Trophoblast cell (in vitro differentiated cells and primary cell): ENCODE measurements at regions not wholly inside any gene's neighbourhood (a gene's known extent, or its start where the extent isn't known, plus 50 kb on each side); places are given as distances from the start of the nearest gene placed in this dataset.

ENCODE experiments used
- DNase-seq, 2 donors: peaks; one replicate each; pipeline ENCODE4 v3.0.0-alpha.2; 2016
- H2AFZ ChIP-seq: 2 replicates; pipeline ENCODE4 v1.6.1; 2013; ENCODE audit warnings: low read length, moderate library complexity, mild to moderate bottlenecking; ENCODE audit not compliant: insufficient read depth, poor library complexity
- H2AK5ac ChIP-seq: 2 replicates; pipeline ENCODE4 v1.6.1; 2013; ENCODE audit warnings: mild to moderate bottlenecking, low read length
- H2BK120ac ChIP-seq: 2 replicates; pipeline ENCODE4 v1.6.1; 2013; ENCODE audit warnings: low read length, mild to moderate bottlenecking, moderate library complexity; ENCODE audit not compliant: insufficient read depth, poor library complexity
- H2BK12ac ChIP-seq: 2 replicates; pipeline ENCODE4 v1.6.1; 2013; ENCODE audit warnings: mild to moderate bottlenecking, low read length, moderate library complexity
- H2BK5ac ChIP-seq: 2 replicates; pipeline ENCODE4 v1.6.1; 2013; ENCODE audit warnings: low read length, low read depth, moderate library complexity, mild to moderate bottlenecking; ENCODE audit not compliant: poor library complexity
- H3K14ac ChIP-seq: 2 replicates; pipeline ENCODE4 v1.6.1; 2013; ENCODE audit warnings: mild to moderate bottlenecking, low read length
- H3K18ac ChIP-seq: 2 replicates; pipeline ENCODE4 v1.6.1; 2013; ENCODE audit warnings: mild to moderate bottlenecking, low read length
- H3K23ac ChIP-seq: 2 replicates; pipeline ENCODE4 v1.6.1; 2013; ENCODE audit warnings: low read length
- H3K27ac ChIP-seq: 2 replicates; pipeline ENCODE4 v1.5.1; 2013; ENCODE audit warnings: low read depth, mild to moderate bottlenecking, inconsistent platforms, low read length, moderate library complexity
- H3K27me3 ChIP-seq: 2 replicates; pipeline ENCODE4 v1.6.1; 2013; ENCODE audit warnings: inconsistent platforms, mild to moderate bottlenecking, low read length, moderate library complexity; ENCODE audit not compliant: insufficient read depth
- H3K36me3 ChIP-seq, 2 experiments: 1 replicate in 1 of 2; 2 replicates in 1 of 2; pipeline ENCODE4 v1.6.1; 2013; ENCODE audit warnings: low read length in 2 of 2, mild to moderate bottlenecking in 2 of 2, moderate library complexity in 1 of 2; ENCODE audit not compliant: insufficient read depth in 2 of 2, control insufficient read depth in 1 of 2
- H3K4ac ChIP-seq: 2 replicates; pipeline ENCODE4 v1.6.1; 2013; ENCODE audit warnings: low read depth, mild to moderate bottlenecking, low read length, moderate library complexity
- H3K4me1 ChIP-seq, 2 experiments: 1 replicate in 1 of 2; 2 replicates in 1 of 2; pipeline ENCODE4 v1.6.1; 2013; ENCODE audit warnings: low read length in 2 of 2, mild to moderate bottlenecking in 2 of 2, moderate library complexity in 1 of 2; ENCODE audit not compliant: insufficient read depth in 2 of 2, control insufficient read depth in 1 of 2
- H3K4me2 ChIP-seq: 2 replicates; pipeline ENCODE4 v1.6.1; 2013; ENCODE audit warnings: inconsistent platforms, mild to moderate bottlenecking, low read length, moderate library complexity
- H3K4me3 ChIP-seq: 2 replicates; pipeline ENCODE4 v1.5.1; 2013; ENCODE audit warnings: mild to moderate bottlenecking, low read depth, low read length, inconsistent platforms
- H3K79me1 ChIP-seq: one replicate; pipeline ENCODE4 v1.6.1; 2013; ENCODE audit warnings: low read length
- H3K79me2 ChIP-seq: 2 replicates; pipeline ENCODE4 v1.6.1; 2013; ENCODE audit warnings: low read length, mild to moderate bottlenecking; ENCODE audit not compliant: control insufficient read depth, insufficient read depth, poor library complexity
- H3K9ac ChIP-seq: 2 replicates; pipeline ENCODE4 v1.6.1; 2013; ENCODE audit warnings: mild to moderate bottlenecking, low read length
- H3K9me3 ChIP-seq: 2 replicates; pipeline ENCODE4 v1.6.1; 2013; ENCODE audit warnings: low read depth, mild to moderate bottlenecking, control low read depth, inconsistent platforms, low read length; ENCODE audit not compliant: insufficient read depth
- H4K12ac ChIP-seq: 2 replicates; pipeline ENCODE4 v1.6.1; 2013; ENCODE audit warnings: low read depth, mild to moderate bottlenecking, low read length, moderate library complexity
- H4K8ac ChIP-seq: 2 replicates; pipeline ENCODE4 v1.6.1; 2013; ENCODE audit warnings: low read depth, mild to moderate bottlenecking, low read length, moderate library complexity
- H4K91ac ChIP-seq: one replicate; pipeline ENCODE4 v1.6.1; 2013; ENCODE audit warnings: low read depth, mild to moderate bottlenecking, low read length, moderate library complexity
- WGBS: extraction: QIAGEN DNeasy Blood & Tissue Kit; methylation state at CpG from one replicate; pipeline ENCODE4 v1.1.7; 2013; ENCODE audit warnings: missing lambda C conversion rate; ENCODE audit not compliant: insufficient read length, insufficient coverage; ENCODE audit errors: extremely low coverage; 5-methylcytosine and 5-hydroxymethylcytosine counted together

- WGBS: no CpG with 5 or more reads among the region's 2 CpGs
- no peaks in the 10 kb centered on the region for H3K36me3 ChIP-seq
- no peak for DNase-seq
- H4K12ac ChIP-seq: no peak overlapping the region
- H2AK5ac ChIP-seq: no peak overlapping the region
- no peak overlapping the region for H3K4me2 ChIP-seq
- no peak overlapping the region for H3K27ac ChIP-seq
- H3K27me3 ChIP-seq: no peaks in the 10 kb centered on the region
- no peaks in the 10 kb centered on the region for H3K4me1 ChIP-seq
- no peaks in the 10 kb centered on the region for H3K9me3 ChIP-seq
- no peak overlapping the region for H3K9ac ChIP-seq
- no peak overlapping the region for H3K4me3 ChIP-seq
- H3K79me1 ChIP-seq: no peaks in the 10 kb centered on the region
- H3K4ac ChIP-seq: no peak overlapping the region
- no peaks in the 10 kb centered on the region for H3K79me2 ChIP-seq
- no peak overlapping the region for H2BK5ac ChIP-seq
- H2BK120ac ChIP-seq: no peak overlapping the region
- H4K91ac ChIP-seq: no peak overlapping the region
- no peak overlapping the region for H3K14ac ChIP-seq
- no peak overlapping the region for H3K23ac ChIP-seq
- no peak overlapping the region for H2BK12ac ChIP-seq
- no peak overlapping the region for H4K8ac ChIP-seq
- no peak overlapping the region for H2AFZ ChIP-seq
- no peak overlapping the region for H3K18ac ChIP-seq
Observed at GRCh38 chr5:62059960-62060359, 246.0 kb upstream of the KIF2A start.

GRCh38 chr5:62065050-62065449 is 241.0 kb upstream of the KIF2A start:
- no peaks in the 10 kb centered on the region for H3K9me3 ChIP-seq
- H2BK120ac ChIP-seq: no peak overlapping the region
- H3K27me3 ChIP-seq: no peaks in the 10 kb centered on the region
- no peak overlapping the region for H3K23ac ChIP-seq
- no peak overlapping the region for H3K14ac ChIP-seq
- no peak overlapping the region for H3K4me3 ChIP-seq
- no peak overlapping the region for H3K27ac ChIP-seq
- no peak overlapping the region for H2BK12ac ChIP-seq
- WGBS: no CpG with 5 or more reads among the region's 4 CpGs
- no peak overlapping the region for H4K12ac ChIP-seq
- no peaks in the 10 kb centered on the region for H3K79me1 ChIP-seq
- no peak for DNase-seq
- no peak overlapping the region for H3K4ac ChIP-seq
- H3K4me2 ChIP-seq: no peak overlapping the region
- H2AFZ ChIP-seq: no peak overlapping the region
- no peak overlapping the region for H3K9ac ChIP-seq
- no peaks in the 10 kb centered on the region for H3K36me3 ChIP-seq
- no peaks in the 10 kb centered on the region for H3K4me1 ChIP-seq
- no peak overlapping the region for H2BK5ac ChIP-seq
- H4K91ac ChIP-seq: no peak overlapping the region
- H2AK5ac ChIP-seq: no peak overlapping the region
- no peak overlapping the region for H4K8ac ChIP-seq
- H3K79me2 ChIP-seq: no peaks in the 10 kb centered on the region
- no peak overlapping the region for H3K18ac ChIP-seq

GRCh38 chr5:62066761-62067277 is 239.2 kb upstream of the KIF2A start:
- Histone ChIP-seq H4K8ac (no peak overlapping the region), H2BK5ac (no peak overlapping the region), H2AFZ (no peak overlapping the region), H3K18ac (no peak overlapping the region), H4K12ac (no peak overlapping the region), H2AK5ac (no peak overlapping the region), H3K79me1 (no peaks in the 10 kb centered on the region), H3K27me3 (no peaks in the 10 kb centered on the region), H4K91ac (no peak overlapping the region), H3K14ac (no peak overlapping the region), H3K4ac (no peak overlapping the region), H3K4me1 (no peaks in the 10 kb centered on the region), H3K79me2 (no peaks in the 10 kb centered on the region), H3K9ac (no peak overlapping the region), H2BK12ac (no peak overlapping the region), H3K23ac (no peak overlapping the region), H3K9me3 (no peaks in the 10 kb centered on the region), H3K4me3 (no peak overlapping the region), H3K27ac (no peak overlapping the region), H2BK120ac (no peak overlapping the region), H3K4me2 (no peak overlapping the region), H3K36me3 (no peaks in the 10 kb centered on the region)
- DNase-seq: no peak

GRCh38 chr5:62068554-62068953 is 237.5 kb upstream of the KIF2A start:
- WGBS: no CpG with 5 or more reads among the region's 3 CpGs

More at GRCh38 chr5:62068554-62068953, 237.5 kb upstream of the KIF2A start:
- Histone ChIP-seq H4K8ac (no peak overlapping the region), H3K23ac (no peak overlapping the region), H3K36me3 (no peaks in the 10 kb centered on the region), H2AK5ac (no peak overlapping the region), H3K27me3 (no peaks in the 10 kb centered on the region), H2AFZ (no peak overlapping the region), H3K4ac (no peak overlapping the region), H2BK12ac (no peak overlapping the region), H3K79me2 (no peaks in the 10 kb centered on the region), H3K27ac (no peak overlapping the region), H3K9me3 (no peaks in the 10 kb centered on the region), H3K14ac (no peak overlapping the region), H4K91ac (no peak overlapping the region), H3K9ac (no peak overlapping the region), H2BK120ac (no peak overlapping the region), H2BK5ac (no peak overlapping the region), H3K4me3 (no peak overlapping the region), H3K18ac (no peak overlapping the region), H3K4me1 (no peaks in the 10 kb centered on the region), H3K79me1 (no peaks in the 10 kb centered on the region), H3K4me2 (no peak overlapping the region), H4K12ac (no peak overlapping the region)
- DNase-seq: no peak
